ENCODE measurements at regions not wholly inside any gene's neighbourhood (a gene's known extent, or its start where the extent isn't known, plus 50 kb on each side); places are given as distances from the start of the nearest gene placed in this dataset.

DNA sequence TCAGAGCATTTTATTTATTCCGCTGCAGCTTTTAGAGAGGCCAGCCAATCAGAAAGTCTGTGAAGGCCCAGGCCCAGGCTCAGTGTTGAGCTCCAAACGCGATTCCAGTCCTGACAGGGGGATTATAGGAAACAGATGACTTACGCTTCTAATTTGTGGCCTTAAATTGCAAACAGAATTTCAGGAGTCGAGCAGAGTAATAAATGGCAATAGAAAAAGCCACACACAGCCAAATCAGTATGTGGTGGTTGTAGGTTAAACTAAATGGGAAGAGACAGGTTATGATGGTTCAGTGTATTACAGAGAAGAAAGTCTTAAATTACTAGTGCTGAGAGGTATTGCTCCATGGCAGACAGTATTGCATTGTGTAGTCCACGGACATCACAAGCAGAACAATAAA, 131.0 kb upstream of the ZEB2 start:
- H3K9ac ChIP-seq (ENCODE audit: low read length), result no peak overlapping the region
- FAIRE-seq (no peak), DNase-seq (ENCODE audit: low read depth) (no peak)
- no peak overlapping the region for H3K4me2 ChIP-seq (ENCODE audit: low read length)
- no peaks in the 10 kb centered on the region for H3K79me2 ChIP-seq (ENCODE audit: insufficient read depth, low read length)
- no peaks in the 10 kb centered on the region for H4K20me1 ChIP-seq (ENCODE audit: insufficient read depth, low read length)
- H3K27me3 ChIP-seq (ENCODE audit: insufficient read depth, low read length), result no peaks in the 10 kb centered on the region
- no peaks in the 10 kb centered on the region for H3K27me3 Mint-ChIP-seq (ENCODE audit: low read depth, unreplicated experiment)
- no peaks in the 10 kb centered on the region for H3K4me1 ChIP-seq (ENCODE audit: insufficient read depth, low read length)
- no peak overlapping the region for H3K4me3 Mint-ChIP-seq (ENCODE audit: unreplicated experiment)
- peaks cover 3% of the 10 kb centered on the region for H3K4me1 Mint-ChIP-seq (ENCODE audit: low read depth, unreplicated experiment)
- no peak overlapping the region for H3K27ac ChIP-seq (ENCODE audit: low read depth, low read length)
- H3K9me3 ChIP-seq (ENCODE audit: insufficient read depth, low read depth, low read length), result no peaks in the 10 kb centered on the region
- no peak overlapping the region for H3K27ac Mint-ChIP-seq (ENCODE audit: unreplicated experiment)
- TF ChIP-seq, protein P1, sequence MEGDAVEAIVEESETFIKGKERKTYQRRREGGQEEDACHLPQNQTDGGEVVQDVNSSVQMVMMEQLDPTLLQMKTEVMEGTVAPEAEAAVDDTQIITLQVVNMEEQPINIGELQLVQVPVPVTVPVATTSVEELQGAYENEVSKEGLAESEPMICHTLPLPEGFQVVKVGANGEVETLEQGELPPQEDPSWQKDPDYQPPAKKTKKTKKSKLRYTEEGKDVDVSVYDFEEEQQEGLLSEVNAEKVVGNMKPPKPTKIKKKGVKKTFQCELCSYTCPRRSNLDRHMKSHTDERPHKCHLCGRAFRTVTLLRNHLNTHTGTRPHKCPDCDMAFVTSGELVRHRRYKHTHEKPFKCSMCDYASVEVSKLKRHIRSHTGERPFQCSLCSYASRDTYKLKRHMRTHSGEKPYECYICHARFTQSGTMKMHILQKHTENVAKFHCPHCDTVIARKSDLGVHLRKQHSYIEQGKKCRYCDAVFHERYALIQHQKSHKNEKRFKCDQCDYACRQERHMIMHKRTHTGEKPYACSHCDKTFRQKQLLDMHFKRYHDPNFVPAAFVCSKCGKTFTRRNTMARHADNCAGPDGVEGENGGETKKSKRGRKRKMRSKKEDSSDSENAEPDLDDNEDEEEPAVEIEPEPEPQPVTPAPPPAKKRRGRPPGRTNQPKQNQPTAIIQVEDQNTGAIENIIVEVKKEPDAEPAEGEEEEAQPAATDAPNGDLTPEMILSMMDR (IDR thresholded peaks at IDR 0.05; ENCODE audit: insufficient read depth, low read depth, low read length), result no peak
- TF ChIP-seq EZH2 (IDR thresholded peaks at IDR 0.05; ENCODE audit: insufficient read depth, low read length), result no peak
- H3K4me3 ChIP-seq (ENCODE audit: insufficient read depth, low read depth, low read length), result no peak overlapping the region
- no peaks in the 10 kb centered on the region for H3K36me3 Mint-ChIP-seq (ENCODE audit: low read depth, unreplicated experiment)
- H2AFZ ChIP-seq (ENCODE audit: low read depth, low read length), result no peak overlapping the region
- H3K9me3 Mint-ChIP-seq (ENCODE audit: unreplicated experiment), result no peaks in the 10 kb centered on the region
- no peaks in the 10 kb centered on the region for H3K36me3 ChIP-seq (ENCODE audit: insufficient read depth, low read length)

DNA sequence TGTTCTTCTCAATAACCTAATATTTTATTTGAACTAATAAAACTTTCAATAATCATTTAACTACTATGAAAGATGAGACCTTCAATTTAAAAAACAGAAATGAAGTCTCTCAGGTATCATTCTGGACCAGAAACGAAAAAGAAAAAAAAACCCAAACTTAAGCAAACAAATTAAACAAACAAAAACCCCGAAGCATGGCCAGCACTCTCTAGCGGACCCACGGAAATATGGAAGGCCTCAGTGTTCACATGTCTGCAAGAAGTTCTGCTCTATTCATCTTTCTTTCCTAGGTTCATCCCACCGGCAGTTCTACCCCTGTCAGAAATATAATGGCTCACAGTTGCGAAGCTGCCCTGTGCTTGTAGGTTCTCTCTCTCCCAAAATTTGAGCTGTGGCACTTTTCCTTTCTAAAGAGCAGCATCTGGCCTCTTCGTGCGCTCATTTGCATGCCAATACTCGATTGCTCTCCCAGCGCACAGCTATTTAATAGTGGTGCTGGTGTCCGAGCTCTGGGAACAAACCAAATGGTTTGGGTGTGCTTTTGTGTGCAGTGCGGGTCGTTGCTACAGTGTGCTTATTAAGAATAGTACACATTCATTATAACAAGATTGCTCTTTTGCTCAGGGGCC, 129.0 kb upstream of the ZEB2 start:
- H3K4me2 ChIP-seq (ENCODE audit: low read length), result peak overlapping the region; percentile 57
- TF ChIP-seq, protein P1 (IDR thresholded peaks at IDR 0.05; ENCODE audit: insufficient read depth, low read depth, low read length), result no peak
- no peak for TF ChIP-seq EZH2 (IDR thresholded peaks at IDR 0.05; ENCODE audit: insufficient read depth, low read length)
- no peaks in the 10 kb centered on the region for H3K27me3 ChIP-seq (ENCODE audit: insufficient read depth, low read length)
- H3K9ac ChIP-seq (ENCODE audit: low read length), result no peak overlapping the region
- DNase-seq (ENCODE audit: low read depth) (no peak), FAIRE-seq (no peak)
- H2AFZ ChIP-seq (ENCODE audit: low read depth, low read length), result peak overlapping the region; percentile 63
- no peak overlapping the region for H3K4me3 Mint-ChIP-seq (ENCODE audit: unreplicated experiment)
- no peaks in the 10 kb centered on the region for H3K36me3 ChIP-seq (ENCODE audit: insufficient read depth, low read length)
- H3K27ac Mint-ChIP-seq (ENCODE audit: unreplicated experiment), result no peak overlapping the region
- H3K36me3 Mint-ChIP-seq (ENCODE audit: low read depth, unreplicated experiment), result no peaks in the 10 kb centered on the region
- H3K27me3 Mint-ChIP-seq (ENCODE audit: low read depth, unreplicated experiment), result no peaks in the 10 kb centered on the region
- no peak overlapping the region for H3K4me3 ChIP-seq (ENCODE audit: insufficient read depth, low read depth, low read length)
- H3K4me1 Mint-ChIP-seq (ENCODE audit: low read depth, unreplicated experiment), result peaks cover 11% of the 10 kb centered on the region
- H3K9me3 Mint-ChIP-seq (ENCODE audit: unreplicated experiment), result no peaks in the 10 kb centered on the region
- H3K79me2 ChIP-seq (ENCODE audit: insufficient read depth, low read length), result no peaks in the 10 kb centered on the region
- no peak overlapping the region for H3K27ac ChIP-seq (ENCODE audit: low read depth, low read length)
- no peaks in the 10 kb centered on the region for H3K9me3 ChIP-seq (ENCODE audit: insufficient read depth, low read depth, low read length)
- no peaks in the 10 kb centered on the region for H3K4me1 ChIP-seq (ENCODE audit: insufficient read depth, low read length)
- no peaks in the 10 kb centered on the region for H4K20me1 ChIP-seq (ENCODE audit: insufficient read depth, low read length)

DNA sequence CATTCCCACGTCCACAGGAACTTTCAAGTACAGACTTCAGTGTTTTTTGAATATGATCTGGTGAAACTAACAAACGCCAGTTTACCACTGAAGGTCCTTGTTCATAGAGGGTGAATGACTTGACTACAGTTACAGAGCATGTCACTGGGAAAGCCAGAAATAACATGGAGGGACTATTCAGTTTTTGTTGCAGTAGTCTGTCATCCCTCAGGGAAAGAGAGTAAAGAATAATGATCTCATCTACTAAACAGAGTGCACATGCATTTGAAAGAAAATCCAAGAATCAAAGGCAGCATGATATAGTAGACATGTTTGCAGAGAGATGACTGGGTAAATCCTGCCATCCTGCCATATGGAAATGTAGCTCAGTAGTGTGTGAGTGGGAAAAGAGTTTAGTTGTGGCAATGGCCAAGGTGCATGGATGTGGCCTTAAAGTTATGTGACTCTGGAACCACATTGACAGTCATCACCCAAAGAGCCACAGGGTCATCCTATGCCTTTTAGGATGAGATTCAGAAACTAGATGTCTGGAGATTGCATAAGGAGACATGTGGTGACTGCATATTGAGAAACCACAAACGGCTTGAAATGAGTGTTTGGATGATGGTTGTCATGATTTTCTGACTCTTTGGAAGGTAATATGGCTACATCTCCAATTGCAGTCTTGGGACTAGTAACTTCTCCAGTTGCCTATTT, 125.3 kb upstream of the ZEB2 start:
- Histone ChIP-seq H3K9ac (ENCODE audit: low read length) (no peak overlapping the region), H3K4me3 (ENCODE audit: insufficient read depth, low read depth, low read length) (no peak overlapping the region), H4K20me1 (ENCODE audit: insufficient read depth, low read length) (no peaks in the 10 kb centered on the region), H3K27me3 (ENCODE audit: insufficient read depth, low read length) (no peaks in the 10 kb centered on the region), H3K79me2 (ENCODE audit: insufficient read depth, low read length) (no peaks in the 10 kb centered on the region), H3K9me3 (ENCODE audit: insufficient read depth, low read depth, low read length) (no peaks in the 10 kb centered on the region), H3K4me1 (ENCODE audit: insufficient read depth, low read length) (no peaks in the 10 kb centered on the region), H2AFZ (ENCODE audit: low read depth, low read length) (no peak overlapping the region), H3K36me3 (ENCODE audit: insufficient read depth, low read length) (no peaks in the 10 kb centered on the region), H3K4me2 (ENCODE audit: low read length) (no peak overlapping the region), H3K27ac (ENCODE audit: low read depth, low read length) (no peak overlapping the region)
- H3K36me3 Mint-ChIP-seq (ENCODE audit: low read depth, unreplicated experiment), result no peaks in the 10 kb centered on the region
- peak overlapping the region; percentile 16 for H3K27ac Mint-ChIP-seq (ENCODE audit: unreplicated experiment)
- DNase-seq (ENCODE audit: low read depth) (no peak), FAIRE-seq (peak; percentile 59)
- H3K4me3 Mint-ChIP-seq (ENCODE audit: unreplicated experiment), result no peak overlapping the region
- no peaks in the 10 kb centered on the region for H3K27me3 Mint-ChIP-seq (ENCODE audit: low read depth, unreplicated experiment)
- H3K9me3 Mint-ChIP-seq (ENCODE audit: unreplicated experiment), result no peaks in the 10 kb centered on the region
- peaks cover 18% of the 10 kb centered on the region for H3K4me1 Mint-ChIP-seq (ENCODE audit: low read depth, unreplicated experiment)
- no peak for TF ChIP-seq EZH2 (IDR thresholded peaks at IDR 0.05; ENCODE audit: insufficient read depth, low read length)
- TF ChIP-seq, protein P1 (IDR thresholded peaks at IDR 0.05; ENCODE audit: insufficient read depth, low read depth, low read length), result no peak

Data from astrocyte (in vitro differentiated cells and primary cell).